ENCODE measurements at regions not wholly inside any gene's neighbourhood (a gene's known extent, or its start where the extent isn't known, plus 50 kb on each side); places are given as distances from the start of the nearest gene placed in this dataset.

DNA sequence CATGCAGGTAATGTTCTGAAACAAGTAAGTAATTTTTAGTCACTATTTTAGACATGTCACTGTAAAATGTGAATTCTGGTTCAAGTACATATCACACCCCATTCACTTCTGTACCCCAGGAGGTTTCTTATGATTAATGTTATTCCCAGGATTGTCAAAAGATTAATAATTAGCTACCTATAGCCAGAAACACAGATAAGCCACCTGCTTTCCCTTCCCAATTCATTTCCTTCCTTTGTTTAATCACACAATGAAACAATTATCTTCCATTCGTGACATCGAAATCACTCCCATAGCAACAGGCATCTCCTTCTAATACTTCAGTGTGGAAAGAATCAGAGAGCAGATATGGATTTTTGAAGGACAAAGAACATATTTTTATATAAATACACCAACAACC, 1650.3 kb upstream of the CELF4 start:
- Histone ChIP-seq H3K4me1 (no peaks in the 10 kb centered on the region), H3K36me3 (no peaks in the 10 kb centered on the region), H3K4me3 (no peak overlapping the region), H3K9me3 (no peaks in the 10 kb centered on the region), H3K27me3 (no peaks in the 10 kb centered on the region), H3K27ac (no peak overlapping the region)
- ATAC-seq: no peak
- intact Hi-C loops (cut with DNase I): no loop called here
- WGBS, 4 donors: 57 to 64% (median 63%) methylated on average over 2 of the region's 2 CpGs
- no peak for DNase-seq
- TF ChIP-seq POLR2A (IDR thresholded peaks at IDR 0.05): no peak
- TF ChIP-seq, protein P1, sequence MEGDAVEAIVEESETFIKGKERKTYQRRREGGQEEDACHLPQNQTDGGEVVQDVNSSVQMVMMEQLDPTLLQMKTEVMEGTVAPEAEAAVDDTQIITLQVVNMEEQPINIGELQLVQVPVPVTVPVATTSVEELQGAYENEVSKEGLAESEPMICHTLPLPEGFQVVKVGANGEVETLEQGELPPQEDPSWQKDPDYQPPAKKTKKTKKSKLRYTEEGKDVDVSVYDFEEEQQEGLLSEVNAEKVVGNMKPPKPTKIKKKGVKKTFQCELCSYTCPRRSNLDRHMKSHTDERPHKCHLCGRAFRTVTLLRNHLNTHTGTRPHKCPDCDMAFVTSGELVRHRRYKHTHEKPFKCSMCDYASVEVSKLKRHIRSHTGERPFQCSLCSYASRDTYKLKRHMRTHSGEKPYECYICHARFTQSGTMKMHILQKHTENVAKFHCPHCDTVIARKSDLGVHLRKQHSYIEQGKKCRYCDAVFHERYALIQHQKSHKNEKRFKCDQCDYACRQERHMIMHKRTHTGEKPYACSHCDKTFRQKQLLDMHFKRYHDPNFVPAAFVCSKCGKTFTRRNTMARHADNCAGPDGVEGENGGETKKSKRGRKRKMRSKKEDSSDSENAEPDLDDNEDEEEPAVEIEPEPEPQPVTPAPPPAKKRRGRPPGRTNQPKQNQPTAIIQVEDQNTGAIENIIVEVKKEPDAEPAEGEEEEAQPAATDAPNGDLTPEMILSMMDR (IDR thresholded peaks at IDR 0.05): no peak

DNA sequence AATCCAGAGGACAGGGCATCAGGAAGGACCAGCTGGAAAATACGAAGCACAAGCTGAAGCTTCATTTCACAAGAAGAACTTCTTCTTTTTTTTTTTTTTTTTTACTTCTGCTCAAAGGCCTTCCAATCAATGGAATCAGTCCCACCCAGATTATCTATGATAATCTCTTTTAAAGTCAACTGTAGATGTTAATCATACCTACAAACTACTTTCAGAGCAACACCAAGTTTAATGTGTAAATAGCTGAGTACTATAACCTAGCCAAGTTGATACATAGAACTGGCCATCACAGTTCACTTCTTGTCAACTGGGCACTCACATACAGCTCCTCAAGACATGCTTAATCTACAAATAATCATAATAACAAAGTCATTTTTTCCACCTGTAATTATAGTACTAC, 1645.9 kb upstream of the CELF4 start:
- ATAC-seq (no peak), DNase-seq (no peak)
- Histone ChIP-seq H3K9me3 (no peaks in the 10 kb centered on the region), H3K27me3 (no peaks in the 10 kb centered on the region), H3K4me1 (no peaks in the 10 kb centered on the region), H3K4me3 (no peak overlapping the region), H3K36me3 (no peaks in the 10 kb centered on the region), H3K27ac (no peak overlapping the region)
- intact Hi-C loops (cut with DNase I): no loop called here
- 88 to 98% (median 93%) methylated on average over 1 of the region's 1 CpG for WGBS, 4 donors
- TF ChIP-seq POLR2A (IDR thresholded peaks at IDR 0.05): no peak
- TF ChIP-seq, protein P1 (IDR thresholded peaks at IDR 0.05): no peak

DNA sequence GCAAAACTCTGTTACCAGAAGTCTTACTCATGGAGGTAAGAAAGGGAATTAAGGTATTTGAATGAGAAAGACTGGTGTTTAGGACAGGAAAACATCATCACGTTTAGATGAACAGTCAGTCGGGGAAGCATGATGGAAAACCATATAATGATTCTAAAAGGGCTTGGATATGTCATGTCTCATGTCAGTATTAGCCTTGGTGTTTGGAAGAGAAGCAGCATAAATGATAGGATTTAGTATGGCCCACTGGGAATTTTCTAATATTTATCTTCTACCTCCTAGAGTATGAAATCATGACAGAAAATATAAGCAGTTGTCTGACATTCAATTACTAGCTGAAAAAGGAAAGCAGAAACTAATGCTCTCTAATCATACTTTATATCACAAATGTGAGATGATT, 1643.6 kb upstream of the CELF4 start:
- no peak for TF ChIP-seq POLR2A (IDR thresholded peaks at IDR 0.05)
- TF ChIP-seq, protein P1 (IDR thresholded peaks at IDR 0.05): no peak
- no peaks in the 10 kb centered on the region for H3K4me1 ChIP-seq
- no peak for DNase-seq
- H3K9me3 ChIP-seq: no peaks in the 10 kb centered on the region
- no peaks in the 10 kb centered on the region for H3K36me3 ChIP-seq
- H3K27ac ChIP-seq: no peak overlapping the region
- ATAC-seq: no peak
- no peak overlapping the region for H3K4me3 ChIP-seq
- intact Hi-C loops (cut with DNase I): no loop called here
- no peaks in the 10 kb centered on the region for H3K27me3 ChIP-seq
- 80 to 85% (median 83%) methylated on average over 2 of the region's 2 CpGs for WGBS, 4 donors

DNA sequence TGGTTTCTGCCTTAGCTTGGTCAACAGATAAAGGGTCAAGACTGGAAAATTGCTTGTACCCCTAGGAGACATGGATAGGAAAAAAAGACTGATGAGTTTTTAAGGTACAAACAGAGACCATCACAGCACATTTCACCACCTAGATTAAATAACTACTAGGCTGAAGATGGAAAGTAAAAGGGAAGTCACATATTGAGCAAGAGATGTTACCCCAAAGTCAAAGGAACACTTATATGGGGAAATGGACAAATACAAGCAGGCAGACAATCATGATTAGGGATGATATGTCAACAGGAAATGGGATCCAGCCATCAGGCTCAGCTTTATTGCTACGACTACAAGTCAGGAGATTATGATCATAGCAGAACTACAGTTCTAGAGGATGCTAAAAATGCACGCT, 1643.1 kb upstream of the CELF4 start:
- ATAC-seq: no peak
- Histone ChIP-seq H3K4me3 (no peak overlapping the region), H3K9me3 (no peaks in the 10 kb centered on the region), H3K4me1 (no peaks in the 10 kb centered on the region), H3K36me3 (no peaks in the 10 kb centered on the region), H3K27ac (no peak overlapping the region), H3K27me3 (no peaks in the 10 kb centered on the region)
- DNase-seq: no peak
- intact Hi-C loops (cut with DNase I): no loop called here
- 69 to 84% (median 76%) methylated on average over 2 of the region's 2 CpGs for WGBS, 4 donors
- TF ChIP-seq, protein P1 (IDR thresholded peaks at IDR 0.05): no peak
- TF ChIP-seq POLR2A (IDR thresholded peaks at IDR 0.05): no peak
